ENCODE measurements at regions not wholly inside any gene's neighbourhood (a gene's known extent, or its start where the extent isn't known, plus 50 kb on each side); places are given as distances from the start of the nearest gene placed in this dataset.
"Not testable (repeated sequence)": the region's sequence is repeated elsewhere in the genome, so short reads cannot be mapped to it uniquely, and the experiment has no call there.

DNA sequence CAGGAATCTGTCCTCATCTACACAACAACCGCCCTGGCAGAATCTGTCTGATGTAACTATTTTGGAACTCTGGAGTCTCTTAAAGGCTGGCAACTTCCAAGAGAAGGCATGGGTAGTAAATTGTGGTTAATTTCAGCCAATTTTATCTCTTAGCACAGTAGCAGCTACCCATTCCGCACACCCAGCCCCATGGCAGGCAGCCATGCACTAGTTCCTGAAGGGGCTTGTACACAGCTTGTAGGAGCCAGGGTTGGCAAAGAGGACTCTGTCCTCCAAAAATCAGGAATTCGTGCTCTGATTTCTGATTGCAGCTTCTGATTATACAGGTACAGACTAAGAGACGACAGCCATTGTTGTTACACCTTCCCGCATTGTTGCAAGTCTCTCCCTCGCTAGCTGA is 155.9 kb downstream of the RNF144B start:
- DNase-seq (ENCODE audit: low read depth in 2 of 2) = no peak
- no peak overlapping the region for H3K4me3 ChIP-seq (replicated peaks in 1 of 2; ENCODE audit: low read depth in 2 of 2, low read length in 2 of 2)
- TF ChIP-seq CTCF (IDR thresholded peaks at IDR 0.05; ENCODE audit: low read depth, low read length) = no peak

- not testable (repeated sequence) for DNase-seq (ENCODE audit: low read depth in 2 of 2); H3K4me3 ChIP-seq (replicated peaks in 1 of 2; ENCODE audit: low read depth in 2 of 2, low read length in 2 of 2)
Measured at GRCh38 chr6:18545142-18545541, 158.0 kb downstream of the RNF144B start.

DNA sequence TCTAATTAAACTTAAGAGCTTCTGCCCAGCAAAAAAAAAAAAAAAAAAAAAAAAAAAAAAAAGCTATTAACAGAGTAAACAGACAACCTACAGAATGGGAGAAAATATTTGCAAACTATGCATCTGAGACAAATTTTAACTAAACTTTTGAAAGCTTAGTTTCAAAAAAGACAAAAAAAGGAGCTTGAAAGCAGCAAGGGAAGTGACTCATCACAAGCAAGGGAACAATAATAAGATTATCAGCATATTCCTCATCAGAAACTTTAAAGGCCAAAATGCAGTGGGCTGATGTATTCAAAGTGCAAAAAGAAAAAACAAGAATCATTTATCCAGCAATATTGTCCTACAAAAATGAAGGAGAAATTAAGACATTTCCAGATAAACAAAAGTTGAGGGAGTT is 158.6 kb downstream of the RNF144B start:
- peak; percentile 29 to 41 for DNase-seq (ENCODE audit: low read depth in 2 of 2)
- H3K4me3 ChIP-seq (replicated peaks in 1 of 2; ENCODE audit: low read depth in 2 of 2, low read length in 2 of 2) = no peak overlapping the region
- TF ChIP-seq CTCF (IDR thresholded peaks at IDR 0.05; ENCODE audit: low read depth, low read length) = no peak

GRCh38 chr6:18550119-18550518 is 163.0 kb downstream of the RNF144B start:
- no peak overlapping the region for H3K4me3 ChIP-seq (replicated peaks in 1 of 2; ENCODE audit: low read depth in 2 of 2, low read length in 2 of 2)
- TF ChIP-seq CTCF (IDR thresholded peaks at IDR 0.05; ENCODE audit: low read depth, low read length) = no peak
- no peak for DNase-seq (ENCODE audit: low read depth in 2 of 2)

GRCh38 chr6:18551228-18551627 is 164.1 kb downstream of the RNF144B start:
- no peak overlapping the region for H3K4me3 ChIP-seq (replicated peaks in 1 of 2; ENCODE audit: low read depth in 2 of 2, low read length in 2 of 2)
- peak; percentile 71 to 78 for DNase-seq (ENCODE audit: low read depth in 2 of 2)
- no peak for TF ChIP-seq CTCF (IDR thresholded peaks at IDR 0.05; ENCODE audit: low read depth, low read length)

- no peak for DNase-seq (ENCODE audit: low read depth in 2 of 2)
- no peak overlapping the region for H3K4me3 ChIP-seq (replicated peaks in 1 of 2; ENCODE audit: low read depth in 2 of 2, low read length in 2 of 2)
- no peak for TF ChIP-seq CTCF (IDR thresholded peaks at IDR 0.05; ENCODE audit: low read depth, low read length)
Measured at GRCh38 chr6:18555750-18556149, 168.6 kb downstream of the RNF144B start.

- DNase-seq (ENCODE audit: low read depth in 2 of 2) = peak in 1 of 2 donors; percentile 47
- TF ChIP-seq CTCF (IDR thresholded peaks at IDR 0.05; ENCODE audit: low read depth, low read length) = no peak
- H3K4me3 ChIP-seq (replicated peaks in 1 of 2; ENCODE audit: low read depth in 2 of 2, low read length in 2 of 2) = no peak overlapping the region
Measured at GRCh38 chr6:18561037-18561750, 174.0 kb downstream of the RNF144B start.

Measured in cardiac fibroblast (primary cell).